ENCODE measurements at regions not wholly inside any gene's neighbourhood (a gene's known extent, or its start where the extent isn't known, plus 50 kb on each side); places are given as distances from the start of the nearest gene placed in this dataset.

DNA sequence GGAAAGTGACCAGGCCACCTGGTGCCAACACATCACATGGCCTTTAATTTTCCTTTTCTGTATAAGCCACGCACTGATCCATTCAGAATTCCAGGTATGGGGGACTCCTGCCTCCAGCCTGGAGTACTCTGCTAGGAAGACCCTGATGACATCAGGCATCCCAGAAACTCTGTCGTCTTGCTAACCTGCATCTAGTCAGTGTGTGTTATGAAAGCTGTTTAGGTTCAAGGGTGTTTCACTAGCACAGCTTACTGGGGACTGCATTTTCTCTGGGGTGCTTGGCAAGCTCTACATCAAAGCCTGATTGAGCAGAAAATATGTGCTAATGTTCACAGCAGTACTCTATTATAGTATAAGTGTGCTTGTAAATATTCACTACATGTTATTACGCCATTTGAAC, 100.6 kb upstream of the MGMT start:
- TF ChIP-seq CTCF (IDR thresholded peaks at IDR 0.05; ENCODE audit: poor library complexity, severe bottlenecking) (no peak), POLR2AphosphoS5 (IDR thresholded peaks at IDR 0.05) (no peak), RAD21 (conservative IDR thresholded peaks at IDR 0.05) (no peak), SMC3 (conservative IDR thresholded peaks at IDR 0.05; ENCODE audit: poor library complexity) (no peak)
